Smooth muscle cell (in vitro differentiated cells): ENCODE measurements at regions not wholly inside any gene's neighbourhood (a gene's known extent, or its start where the extent isn't known, plus 50 kb on each side); places are given as distances from the start of the nearest gene placed in this dataset.

Experiments
- DNase-seq: peaks from one replicate; lab custom pipeline; 2025; ENCODE audit not compliant: unreplicated experiment; lab: John Stamatoyannopoulos, UW
- H2AFZ ChIP-seq: fragments of 200-600 bp; sonication (generic); 2 replicates; pipeline ENCODE4 v1.6.0; 2016; ENCODE audit warnings: antibody characterized with exemption, low read depth, mild to moderate bottlenecking
- H3F3A ChIP-seq: fragments of 200-600 bp; sonication (generic); 2 replicates; pipeline ENCODE4 v1.6.0; 2017; ENCODE audit warnings: antibody characterized with exemption, low read depth
- H3K27ac ChIP-seq: fragments of 200-600 bp; sonication (generic); 2 replicates; pipeline ENCODE4 v1.5.1; 2016; ENCODE audit warnings: low read depth, mild to moderate bottlenecking
- H3K27me3 ChIP-seq: fragments of 200-600 bp; sonication (generic); 2 replicates; pipeline ENCODE4 v1.6.1; 2016; ENCODE audit warnings: low read depth, mild to moderate bottlenecking
- H3K36me3 ChIP-seq: fragments of 200-600 bp; sonication (generic); 2 replicates; pipeline ENCODE4 v1.5.1; 2016; ENCODE audit warnings: low read depth
- H3K4me1 ChIP-seq: fragments of 200-600 bp; sonication (generic); 2 replicates; pipeline ENCODE4 v1.5.1; 2016; ENCODE audit warnings: low read depth
- H3K4me2 ChIP-seq: fragments of 200-600 bp; sonication (generic); 2 replicates; pipeline ENCODE4 v1.6.0; 2016; ENCODE audit warnings: mild to moderate bottlenecking
- H3K4me3 ChIP-seq: fragments of 200-600 bp; sonication (generic); 2 replicates; pipeline ENCODE4 v1.5.1; 2016; ENCODE audit warnings: mild to moderate bottlenecking
- H3K79me2 ChIP-seq: fragments of 200-600 bp; sonication (generic); 2 replicates; pipeline ENCODE4 v1.6.0; 2016; ENCODE audit warnings: low read depth, mild to moderate bottlenecking
- H3K9ac ChIP-seq: fragments of 200-600 bp; sonication (generic); 2 replicates; pipeline ENCODE4 v1.6.0; 2016; ENCODE audit warnings: low read depth
- H3K9me3 ChIP-seq: fragments of 200-600 bp; sonication (generic); replicated peaks from 2 replicates; pipeline ENCODE4 v1.5.1; 2016; ENCODE audit warnings: low read depth
- H4K20me1 ChIP-seq: fragments of 200-600 bp; sonication (generic); 2 replicates; pipeline ENCODE4 v1.6.0; 2016; ENCODE audit warnings: low read depth
- CTCF ChIP-seq: fragments of 200-600 bp; sonication (generic); IDR thresholded peaks from 2 replicates; pipeline ENCODE4 v1.5.1; 2017; ENCODE audit warnings: borderline replicate concordance, mild to moderate bottlenecking, antibody characterized with exemption; ENCODE audit not compliant: insufficient read depth, poor library complexity, severe bottlenecking
- WGBS: methylation state at CpG from one replicate; pipeline ENCODE4 v1.1.7; 2016; ENCODE audit warnings: low lambda C conversion rate; 5-methylcytosine and 5-hydroxymethylcytosine counted together

- H2AFZ ChIP-seq: no peak overlapping the region
- TF ChIP-seq CTCF: no peak
- H3K9me3 ChIP-seq: no peaks in the 10 kb centered on the region
- no peak for DNase-seq
- H3K27me3 ChIP-seq: no peaks in the 10 kb centered on the region
- no peaks in the 10 kb centered on the region for H3K36me3 ChIP-seq
- no peaks in the 10 kb centered on the region for H4K20me1 ChIP-seq
- H3K4me2 ChIP-seq: no peak overlapping the region
- H3K27ac ChIP-seq: no peak overlapping the region
- H3K4me1 ChIP-seq: peaks cover 8% of the 10 kb centered on the region
- no peaks in the 10 kb centered on the region for H3F3A ChIP-seq
- no peak overlapping the region for H3K9ac ChIP-seq
- no peak overlapping the region for H3K4me3 ChIP-seq
- no peaks in the 10 kb centered on the region for H3K79me2 ChIP-seq
- 98% methylated on average over 2 of the region's 2 CpGs for WGBS
Measured at GRCh38 chr2:45279356-45279755, 270.1 kb upstream of the SIX2 start.

DNA sequence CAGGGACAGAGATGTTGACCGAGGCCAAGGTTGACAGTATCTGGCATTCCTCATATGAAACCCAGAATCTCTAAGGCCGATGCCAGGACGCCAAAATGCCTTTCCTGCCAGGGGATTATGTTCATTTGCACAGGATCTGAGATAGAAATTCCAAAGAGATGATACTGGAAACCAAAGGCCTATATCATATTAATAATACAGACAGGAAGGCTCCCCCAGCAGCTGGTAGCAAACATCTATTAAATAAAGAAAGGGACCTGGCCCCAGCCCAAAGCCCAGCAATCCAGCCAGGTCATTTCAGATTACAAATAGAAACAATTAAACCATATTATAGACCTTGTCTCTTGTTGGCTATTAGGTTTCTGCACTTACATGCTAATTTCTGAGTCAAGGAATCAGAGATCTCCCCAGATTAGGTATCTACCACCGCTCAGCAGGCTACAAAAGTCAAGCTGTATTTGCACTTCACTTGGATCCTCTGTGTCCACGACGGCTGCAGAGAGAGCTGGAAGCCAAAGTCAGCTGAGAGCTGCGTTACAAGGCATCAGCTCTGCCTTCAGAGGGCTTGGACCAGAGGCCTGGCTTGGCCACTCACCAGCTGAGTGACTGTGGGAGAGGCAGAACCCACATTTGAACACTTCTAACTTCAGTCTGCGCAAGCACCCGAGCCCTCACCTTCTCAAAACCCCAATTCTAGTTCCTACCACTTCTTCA is 269.3 kb upstream of the SIX2 start:
- Histone ChIP-seq H3K9me3 (no peaks in the 10 kb centered on the region), H3K27me3 (no peaks in the 10 kb centered on the region), H3K79me2 (no peaks in the 10 kb centered on the region), H4K20me1 (no peaks in the 10 kb centered on the region), H3K36me3 (no peaks in the 10 kb centered on the region), H3K4me1 (peaks cover 12% of the 10 kb centered on the region), H3K4me3 (no peak overlapping the region), H3K27ac (no peak overlapping the region), H3K4me2 (no peak overlapping the region), H3F3A (no peaks in the 10 kb centered on the region), H2AFZ (no peak overlapping the region), H3K9ac (no peak overlapping the region)
- 86% methylated on average over 9 of the region's 9 CpGs for WGBS
- no peak for TF ChIP-seq CTCF
- no peak for DNase-seq

DNA sequence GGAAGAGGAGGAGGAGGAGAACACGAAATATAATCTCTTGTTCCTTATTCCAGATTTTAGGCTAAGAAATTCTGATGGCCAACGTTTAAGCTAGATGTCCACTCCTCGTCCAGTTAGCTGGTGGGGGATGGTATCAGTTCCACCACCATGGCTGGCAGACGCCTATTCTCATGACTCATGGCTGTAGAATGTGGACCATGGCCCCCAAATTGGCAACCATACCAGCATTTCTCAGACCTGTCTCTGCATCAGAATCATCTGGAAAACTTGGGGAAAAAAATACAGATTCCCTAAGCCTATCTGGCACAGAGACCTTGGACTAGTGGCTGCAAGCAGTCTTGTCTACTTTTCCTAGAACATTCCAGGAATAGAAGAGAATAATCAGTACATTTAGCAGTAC is 267.7 kb upstream of the SIX2 start:
- no peaks in the 10 kb centered on the region for H3F3A ChIP-seq
- no peak overlapping the region for H3K4me3 ChIP-seq
- no peaks in the 10 kb centered on the region for H3K79me2 ChIP-seq
- H3K9me3 ChIP-seq: no peaks in the 10 kb centered on the region
- no peak for DNase-seq
- H3K36me3 ChIP-seq: no peaks in the 10 kb centered on the region
- H2AFZ ChIP-seq: no peak overlapping the region
- H3K4me2 ChIP-seq: no peak overlapping the region
- WGBS: 82% methylated on average over 4 of the region's 4 CpGs
- peaks cover 12% of the 10 kb centered on the region for H3K4me1 ChIP-seq
- H3K9ac ChIP-seq: no peak overlapping the region
- no peak overlapping the region for H3K27ac ChIP-seq
- no peaks in the 10 kb centered on the region for H3K27me3 ChIP-seq
- no peak for TF ChIP-seq CTCF
- H4K20me1 ChIP-seq: no peaks in the 10 kb centered on the region

DNA sequence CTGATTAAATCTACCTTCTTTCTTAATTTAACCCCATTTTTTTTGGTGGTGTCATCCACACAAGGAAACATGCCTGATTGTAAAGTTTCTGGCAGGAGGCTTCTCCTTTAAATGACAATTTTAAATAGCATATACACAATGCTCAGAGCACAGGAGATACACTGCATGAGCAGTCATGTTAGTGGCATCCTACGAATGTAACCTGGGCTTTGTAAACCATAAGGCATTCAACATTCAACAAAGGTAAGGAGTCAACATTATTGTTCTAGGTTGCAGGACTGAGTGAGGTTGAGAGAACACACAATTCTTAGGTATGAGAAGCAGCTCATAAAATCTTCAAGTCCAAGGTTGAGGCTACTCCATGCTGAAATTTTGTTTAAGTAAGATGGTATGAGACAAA is 266.6 kb upstream of the SIX2 start:
- H3K4me3 ChIP-seq: no peak overlapping the region
- no peak overlapping the region for H2AFZ ChIP-seq
- H4K20me1 ChIP-seq: no peaks in the 10 kb centered on the region
- no peaks in the 10 kb centered on the region for H3K9me3 ChIP-seq
- H3K4me1 ChIP-seq: peaks cover 12% of the 10 kb centered on the region
- TF ChIP-seq CTCF: no peak
- WGBS: 54% methylated on average over 1 of the region's 1 CpG
- peak overlapping the region; percentile 25 for H3K9ac ChIP-seq
- H3K4me2 ChIP-seq: no peak overlapping the region
- no peaks in the 10 kb centered on the region for H3K27me3 ChIP-seq
- no peak for DNase-seq
- peak overlapping the region; percentile 49 for H3K27ac ChIP-seq
- H3K79me2 ChIP-seq: no peaks in the 10 kb centered on the region
- H3F3A ChIP-seq: no peaks in the 10 kb centered on the region
- H3K36me3 ChIP-seq: no peaks in the 10 kb centered on the region
